ENCODE measurements at regions not wholly inside any gene's neighbourhood (a gene's known extent, or its start where the extent isn't known, plus 50 kb on each side); places are given as distances from the start of the nearest gene placed in this dataset.

GRCh38 chr2:122105877-122106206 lies 350.4 kb downstream of the TSN start:
- H3K4me3 ChIP-seq (ENCODE audit: low read depth, low read length) = no peak overlapping the region
- H3K27me3 ChIP-seq (ENCODE audit: control insufficient read depth, insufficient read depth, low read length) = no peaks in the 10 kb centered on the region
- no peak for DNase-seq (ENCODE audit: low read depth, low spot score)
- POLR2A ChIA-PET = no interaction called here
- CTCF ChIA-PET = no interaction called here
- no peak overlapping the region for H3K27ac ChIP-seq (ENCODE audit: low read depth, low read length)
- no peaks in the 10 kb centered on the region for H3K9me3 ChIP-seq (ENCODE audit: control insufficient read depth, insufficient read depth, low read length)
- TF ChIP-seq CTCF (IDR thresholded peaks at IDR 0.05; ENCODE audit: low read depth, low read length) = no peak

GRCh38 chr2:122108186-122108585 lies 352.7 kb downstream of the TSN start:
- TF ChIP-seq CTCF (IDR thresholded peaks at IDR 0.05; ENCODE audit: low read depth, low read length) = no peak
- H3K4me3 ChIP-seq (ENCODE audit: low read depth, low read length) = no peak overlapping the region
- H3K27ac ChIP-seq (ENCODE audit: low read depth, low read length) = no peak overlapping the region
- POLR2A ChIA-PET = no interaction called here
- no peaks in the 10 kb centered on the region for H3K9me3 ChIP-seq (ENCODE audit: control insufficient read depth, insufficient read depth, low read length)
- CTCF ChIA-PET = no interaction called here
- no peaks in the 10 kb centered on the region for H3K27me3 ChIP-seq (ENCODE audit: control insufficient read depth, insufficient read depth, low read length)
- DNase-seq (ENCODE audit: low read depth, low spot score) = no peak

GRCh38 chr2:122112216-122113005 lies 357.0 kb downstream of the TSN start:
- H3K27me3 ChIP-seq (ENCODE audit: control insufficient read depth, insufficient read depth, low read length) = no peaks in the 10 kb centered on the region
- no peak overlapping the region for H3K27ac ChIP-seq (ENCODE audit: low read depth, low read length)
- H3K9me3 ChIP-seq (ENCODE audit: control insufficient read depth, insufficient read depth, low read length) = no peaks in the 10 kb centered on the region
- CTCF ChIA-PET = interaction anchor here (0.7 kb wide), 1 partner anchor 425 kb away, joined by 4 read pairs; no protein-coding TSS in a partner anchor
- no peak for TF ChIP-seq CTCF (IDR thresholded peaks at IDR 0.05; ENCODE audit: low read depth, low read length)
- no peak overlapping the region for H3K4me3 ChIP-seq (ENCODE audit: low read depth, low read length)
- DNase-seq (ENCODE audit: low read depth, low spot score) = no peak
- POLR2A ChIA-PET = no interaction called here

GRCh38 chr2:122114421-122114820 lies 359.0 kb downstream of the TSN start:
- ChIA-PET CTCF (no interaction called here), POLR2A (no interaction called here)
- DNase-seq (ENCODE audit: low read depth, low spot score) = no peak
- no peak for TF ChIP-seq CTCF (IDR thresholded peaks at IDR 0.05; ENCODE audit: low read depth, low read length)
- Histone ChIP-seq H3K9me3 (ENCODE audit: control insufficient read depth, insufficient read depth, low read length) (no peaks in the 10 kb centered on the region), H3K27me3 (ENCODE audit: control insufficient read depth, insufficient read depth, low read length) (no peaks in the 10 kb centered on the region), H3K4me3 (ENCODE audit: low read depth, low read length) (no peak overlapping the region), H3K27ac (ENCODE audit: low read depth, low read length) (no peak overlapping the region)

- POLR2A ChIA-PET = no interaction called here
- H3K4me3 ChIP-seq (ENCODE audit: low read depth, low read length) = no peak overlapping the region
- no peak for TF ChIP-seq CTCF (IDR thresholded peaks at IDR 0.05; ENCODE audit: low read depth, low read length)
- no peak overlapping the region for H3K27ac ChIP-seq (ENCODE audit: low read depth, low read length)
- no peaks in the 10 kb centered on the region for H3K9me3 ChIP-seq (ENCODE audit: control insufficient read depth, insufficient read depth, low read length)
- H3K27me3 ChIP-seq (ENCODE audit: control insufficient read depth, insufficient read depth, low read length) = no peaks in the 10 kb centered on the region
- DNase-seq (ENCODE audit: low read depth, low spot score) = no peak
- CTCF ChIA-PET = no interaction called here
Measured at GRCh38 chr2:122117371-122117770, 361.9 kb downstream of the TSN start.
